ENCODE measurements at regions not wholly inside any gene's neighbourhood (a gene's known extent, or its start where the extent isn't known, plus 50 kb on each side); places are given as distances from the start of the nearest gene placed in this dataset.
"Not testable (repeated sequence)": the region's sequence is repeated elsewhere in the genome, so short reads cannot be mapped to it uniquely, and the experiment has no call there.

GRCh38 chr2:8442833-8443486 is 238.9 kb upstream of the ID2 start:
- Histone ChIP-seq H3K4me3 (ENCODE audit: insufficient read depth, low read depth, low read length) (no peak overlapping the region), H3K36me3 (replicated peaks; ENCODE audit: control insufficient read depth, insufficient read depth, low read length) (no peaks in the 10 kb centered on the region), H3K27me3 (ENCODE audit: control insufficient read depth, insufficient read depth, low read length) (no peaks in the 10 kb centered on the region)
- DNase-seq: no peak

- peak; percentile 61 for DNase-seq
Measured at GRCh38 chr2:8445580-8445979, 236.3 kb upstream of the ID2 start.

GRCh38 chr2:8446751-8447150 is 235.1 kb upstream of the ID2 start:
- H3K36me3 ChIP-seq (replicated peaks; ENCODE audit: control insufficient read depth, insufficient read depth, low read length); H3K27me3 ChIP-seq (ENCODE audit: control insufficient read depth, insufficient read depth, low read length); H3K4me3 ChIP-seq (ENCODE audit: insufficient read depth, low read depth, low read length); DNase-seq: not testable (repeated sequence)

More at GRCh38 chr2:8445580-8445979, 236.3 kb upstream of the ID2 start:
- Histone ChIP-seq H3K4me3 (ENCODE audit: insufficient read depth, low read depth, low read length) (no peak overlapping the region), H3K36me3 (replicated peaks; ENCODE audit: control insufficient read depth, insufficient read depth, low read length) (no peaks in the 10 kb centered on the region), H3K27me3 (ENCODE audit: control insufficient read depth, insufficient read depth, low read length) (no peaks in the 10 kb centered on the region)

GRCh38 chr2:8447610-8448221 is 234.1 kb upstream of the ID2 start:
- no peaks in the 10 kb centered on the region for H3K27me3 ChIP-seq (ENCODE audit: control insufficient read depth, insufficient read depth, low read length)
- no peaks in the 10 kb centered on the region for H3K36me3 ChIP-seq (replicated peaks; ENCODE audit: control insufficient read depth, insufficient read depth, low read length)
- DNase-seq: no peak
- H3K4me3 ChIP-seq (ENCODE audit: insufficient read depth, low read depth, low read length): no peak overlapping the region

GRCh38 chr2:8448824-8449556 is 232.9 kb upstream of the ID2 start:
- H3K4me3 ChIP-seq (ENCODE audit: insufficient read depth, low read depth, low read length): no peak overlapping the region
- H3K36me3 ChIP-seq (replicated peaks; ENCODE audit: control insufficient read depth, insufficient read depth, low read length): no peaks in the 10 kb centered on the region
- DNase-seq: no peak
- H3K27me3 ChIP-seq (ENCODE audit: control insufficient read depth, insufficient read depth, low read length): no peaks in the 10 kb centered on the region

GRCh38 chr2:8451273-8451672 is 230.6 kb upstream of the ID2 start:
- Histone ChIP-seq H3K27me3 (ENCODE audit: control insufficient read depth, insufficient read depth, low read length) (no peaks in the 10 kb centered on the region), H3K4me3 (ENCODE audit: insufficient read depth, low read depth, low read length) (no peak overlapping the region), H3K36me3 (replicated peaks; ENCODE audit: control insufficient read depth, insufficient read depth, low read length) (no peaks in the 10 kb centered on the region)
- no peak for DNase-seq

GRCh38 chr2:8452296-8452695 is 229.6 kb upstream of the ID2 start:
- Histone ChIP-seq H3K4me3 (ENCODE audit: insufficient read depth, low read depth, low read length) (no peak overlapping the region), H3K27me3 (ENCODE audit: control insufficient read depth, insufficient read depth, low read length) (no peaks in the 10 kb centered on the region), H3K36me3 (replicated peaks; ENCODE audit: control insufficient read depth, insufficient read depth, low read length) (no peaks in the 10 kb centered on the region)
- DNase-seq: no peak

GRCh38 chr2:8452979-8453903 is 228.6 kb upstream of the ID2 start:
- Histone ChIP-seq H3K36me3 (replicated peaks; ENCODE audit: control insufficient read depth, insufficient read depth, low read length) (no peaks in the 10 kb centered on the region), H3K27me3 (ENCODE audit: control insufficient read depth, insufficient read depth, low read length) (no peaks in the 10 kb centered on the region), H3K4me3 (ENCODE audit: insufficient read depth, low read depth, low read length) (no peak overlapping the region)
- DNase-seq: no peak

- Histone ChIP-seq H3K36me3 (replicated peaks; ENCODE audit: control insufficient read depth, insufficient read depth, low read length) (no peaks in the 10 kb centered on the region), H3K4me3 (ENCODE audit: insufficient read depth, low read depth, low read length) (no peak overlapping the region), H3K27me3 (ENCODE audit: control insufficient read depth, insufficient read depth, low read length) (no peaks in the 10 kb centered on the region)
- no peak for DNase-seq
Measured at GRCh38 chr2:8453904-8454302, 228.0 kb upstream of the ID2 start.

- no peaks in the 10 kb centered on the region for H3K27me3 ChIP-seq (ENCODE audit: control insufficient read depth, insufficient read depth, low read length)
- no peak overlapping the region for H3K4me3 ChIP-seq (ENCODE audit: insufficient read depth, low read depth, low read length)
- no peaks in the 10 kb centered on the region for H3K36me3 ChIP-seq (replicated peaks; ENCODE audit: control insufficient read depth, insufficient read depth, low read length)
- DNase-seq: no peak
Measured at GRCh38 chr2:8454797-8455196, 227.1 kb upstream of the ID2 start.

GRCh38 chr2:8455236-8456150 is 226.4 kb upstream of the ID2 start:
- DNase-seq: no peak
- H3K4me3 ChIP-seq (ENCODE audit: insufficient read depth, low read depth, low read length): no peak overlapping the region
- no peaks in the 10 kb centered on the region for H3K27me3 ChIP-seq (ENCODE audit: control insufficient read depth, insufficient read depth, low read length)
- H3K36me3 ChIP-seq (replicated peaks; ENCODE audit: control insufficient read depth, insufficient read depth, low read length): no peaks in the 10 kb centered on the region

- no peaks in the 10 kb centered on the region for H3K27me3 ChIP-seq (ENCODE audit: control insufficient read depth, insufficient read depth, low read length)
- no peak overlapping the region for H3K4me3 ChIP-seq (ENCODE audit: insufficient read depth, low read depth, low read length)
- no peaks in the 10 kb centered on the region for H3K36me3 ChIP-seq (replicated peaks; ENCODE audit: control insufficient read depth, insufficient read depth, low read length)
- DNase-seq: peak; percentile 53
Measured at GRCh38 chr2:8456151-8457091, 225.4 kb upstream of the ID2 start.

GRCh38 chr2:8457092-8457481 is 224.8 kb upstream of the ID2 start:
- Histone ChIP-seq H3K27me3 (ENCODE audit: control insufficient read depth, insufficient read depth, low read length) (no peaks in the 10 kb centered on the region), H3K36me3 (replicated peaks; ENCODE audit: control insufficient read depth, insufficient read depth, low read length) (no peaks in the 10 kb centered on the region), H3K4me3 (ENCODE audit: insufficient read depth, low read depth, low read length) (no peak overlapping the region)
- peak; percentile 59 for DNase-seq
